Mammary epithelial cell (primary cell): ENCODE measurements at regions not wholly inside any gene's neighbourhood (a gene's known extent, or its start where the extent isn't known, plus 50 kb on each side); places are given as distances from the start of the nearest gene placed in this dataset.

Experiments
- EZH2 ChIP-seq: IDR thresholded peaks from 2 replicates; pipeline ENCODE4 v1.6.1; 2012; ENCODE audit warnings: low read length, inconsistent platforms, borderline replicate concordance
- TF ChIP-seq, protein P1 (sequence below), 2 donors: IDR thresholded peaks in 1 of 2; conservative IDR thresholded peaks in 1 of 2; 2 replicates each; pipeline ENCODE4 v1.5.1; 2011 to 2012; ENCODE audit warnings: inconsistent platforms in 2 of 2, low read length in 2 of 2, mild to moderate bottlenecking in 2 of 2, control low read depth in 1 of 2, low read depth in 1 of 2; ENCODE audit not compliant: insufficient read depth in 1 of 2; ENCODE audit errors: extremely low read depth in 1 of 2

- TF ChIP-seq EZH2 = no peak
- TF ChIP-seq, protein P1, sequence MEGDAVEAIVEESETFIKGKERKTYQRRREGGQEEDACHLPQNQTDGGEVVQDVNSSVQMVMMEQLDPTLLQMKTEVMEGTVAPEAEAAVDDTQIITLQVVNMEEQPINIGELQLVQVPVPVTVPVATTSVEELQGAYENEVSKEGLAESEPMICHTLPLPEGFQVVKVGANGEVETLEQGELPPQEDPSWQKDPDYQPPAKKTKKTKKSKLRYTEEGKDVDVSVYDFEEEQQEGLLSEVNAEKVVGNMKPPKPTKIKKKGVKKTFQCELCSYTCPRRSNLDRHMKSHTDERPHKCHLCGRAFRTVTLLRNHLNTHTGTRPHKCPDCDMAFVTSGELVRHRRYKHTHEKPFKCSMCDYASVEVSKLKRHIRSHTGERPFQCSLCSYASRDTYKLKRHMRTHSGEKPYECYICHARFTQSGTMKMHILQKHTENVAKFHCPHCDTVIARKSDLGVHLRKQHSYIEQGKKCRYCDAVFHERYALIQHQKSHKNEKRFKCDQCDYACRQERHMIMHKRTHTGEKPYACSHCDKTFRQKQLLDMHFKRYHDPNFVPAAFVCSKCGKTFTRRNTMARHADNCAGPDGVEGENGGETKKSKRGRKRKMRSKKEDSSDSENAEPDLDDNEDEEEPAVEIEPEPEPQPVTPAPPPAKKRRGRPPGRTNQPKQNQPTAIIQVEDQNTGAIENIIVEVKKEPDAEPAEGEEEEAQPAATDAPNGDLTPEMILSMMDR (conservative IDR thresholded peaks at IDR 0.05 in 1 of 2, IDR thresholded peaks at IDR 0.05 in 1 of 2; ENCODE audit: extremely low read depth in 1 of 2, insufficient read depth in 1 of 2, low read depth in 1 of 2, low read length in 2 of 2) = no peak
Measured at GRCh38 chr7:108653526-108653925, 83.9 kb downstream of the DNAJB9 start.
